HEK293T (cell line): ENCODE measurements at regions not wholly inside any gene's neighbourhood (a gene's known extent, or its start where the extent isn't known, plus 50 kb on each side); places are given as distances from the start of the nearest gene placed in this dataset.
"Not testable (repeated sequence)": the region's sequence is repeated elsewhere in the genome, so short reads cannot be mapped to it uniquely, and the experiment has no call there.

Experiments
- CTCF ChIA-PET: fragments of 350-600 bp; formaldehyde crosslinking; extraction: SDS; loops from one replicate; lab custom pipeline; 2021; ENCODE audit warnings: antibody characterized with exemption, inconsistent platforms; lab: Yijun Ruan, JAX
- POLR2A ChIA-PET: fragments of 350-600 bp; formaldehyde crosslinking; extraction: SDS; loops from one replicate; lab custom pipeline; 2020; ENCODE audit warnings: antibody characterized with exemption, inconsistent platforms; lab: Yijun Ruan, JAX
- DNase-seq: peaks from one replicate; pipeline ENCODE4 v3.0.0; 2012; ENCODE audit warnings: mixed read lengths; ENCODE audit errors: extremely low spot score
- ARNT ChIP-seq: fragments of 450-650 bp; IDR thresholded peaks from 2 replicates; pipeline ENCODE4 v1.6.1; 2017; ENCODE audit warnings: mild to moderate bottlenecking
- BHLHE40 ChIP-seq: fragments of 450-650 bp; IDR thresholded peaks from 2 replicates; pipeline ENCODE4 v1.6.1; 2016; ENCODE audit warnings: mild to moderate bottlenecking, moderate library complexity, borderline replicate concordance
- CTBP1 ChIP-seq: fragments of 450-650 bp; IDR thresholded peaks from 2 replicates; pipeline ENCODE4 v1.6.1; 2016; ENCODE audit warnings: borderline replicate concordance
- ELF4 ChIP-seq: fragments of 450-650 bp; IDR thresholded peaks from 2 replicates; pipeline ENCODE4 v1.6.1; 2017; ENCODE audit warnings: antibody characterized with exemption
- FOXA1 ChIP-seq: fragments of 450-650 bp; IDR thresholded peaks from 2 replicates; pipeline ENCODE4 v1.6.1; 2016; ENCODE audit warnings: mild to moderate bottlenecking
- FOXK2 ChIP-seq: fragments of 450-650 bp; IDR thresholded peaks from 2 replicates; pipeline ENCODE4 v1.6.1; 2016; ENCODE audit warnings: mild to moderate bottlenecking
- FOXM1 ChIP-seq: fragments of 450-650 bp; IDR thresholded peaks from 2 replicates; pipeline ENCODE4 v1.6.1; 2017; ENCODE audit warnings: mild to moderate bottlenecking, borderline replicate concordance
- HDGF ChIP-seq: fragments of 450-650 bp; IDR thresholded peaks from 2 replicates; pipeline ENCODE4 v1.6.1; 2017; ENCODE audit warnings: antibody characterized with exemption, borderline replicate concordance
- L3MBTL2 ChIP-seq: fragments of 450-650 bp; conservative IDR thresholded peaks from 2 replicates; pipeline ENCODE4 v1.6.1; 2016; ENCODE audit warnings: mild to moderate bottlenecking
- LEF1 ChIP-seq: fragments of 450-650 bp; IDR thresholded peaks from 2 replicates; pipeline ENCODE4 v1.6.1; 2017; ENCODE audit warnings: mild to moderate bottlenecking, borderline replicate concordance
- NFRKB ChIP-seq: fragments of 450-650 bp; IDR thresholded peaks from 2 replicates; pipeline ENCODE4 v1.6.1; 2016; ENCODE audit warnings: mild to moderate bottlenecking, moderate library complexity
- PKNOX1 ChIP-seq: fragments of 450-650 bp; IDR thresholded peaks from 2 replicates; pipeline ENCODE4 v1.6.1; 2016
- SP1 ChIP-seq: fragments of 450-650 bp; IDR thresholded peaks from 2 replicates; pipeline ENCODE4 v1.6.1; 2017
- SUZ12 ChIP-seq: fragments of 450-650 bp; IDR thresholded peaks from 2 replicates; pipeline ENCODE4 v1.6.1; 2016; ENCODE audit warnings: mild to moderate bottlenecking
- TARDBP ChIP-seq: fragments of 450-650 bp; IDR thresholded peaks from 2 replicates; pipeline ENCODE4 v1.6.1; 2016
- ZNF384 ChIP-seq: fragments of 450-650 bp; IDR thresholded peaks from 2 replicates; pipeline ENCODE4 v1.6.1; 2016

GRCh38 chr13:112218416-112218815, 151.5 kb downstream of the SOX1 start:
- TF ChIP-seq FOXA1 (no peak), TARDBP (no peak), BHLHE40 (no peak), ZNF384 (no peak), LEF1 (no peak), L3MBTL2 (no peak), CTBP1 (no peak), NFRKB (no peak), PKNOX1 (no peak), ELF4 (no peak), FOXM1 (no peak), HDGF (no peak), SUZ12 (no peak), SP1 (no peak), FOXK2 (no peak), ARNT (no peak)
- DNase-seq = no peak
- CTCF ChIA-PET = no interaction called here
- POLR2A ChIA-PET = no interaction called here

GRCh38 chr13:112219740-112220139, 152.8 kb downstream of the SOX1 start:
- no peak for DNase-seq
- POLR2A ChIA-PET = no interaction called here
- TF ChIP-seq ARNT (no peak), TARDBP (no peak), FOXK2 (no peak), SP1 (no peak), HDGF (no peak), ELF4 (no peak), PKNOX1 (no peak), ZNF384 (no peak), NFRKB (no peak), FOXA1 (no peak)
- CTCF ChIA-PET = interaction anchor here (0.6 kb wide), 1 partner anchor 386 kb away, joined by 3 read pairs; no protein-coding TSS in a partner anchor

- POLR2A ChIA-PET = no interaction called here
- CTCF ChIA-PET = no interaction called here
- TF ChIP-seq TARDBP = no peak
- TF ChIP-seq FOXA1 = no peak
- TF ChIP-seq BHLHE40 = no peak
- no peak for TF ChIP-seq CTBP1
- no peak for TF ChIP-seq SUZ12
- no peak for TF ChIP-seq ELF4
- no peak for TF ChIP-seq HDGF
- TF ChIP-seq NFRKB = no peak
- TF ChIP-seq FOXM1 = no peak
- no peak for TF ChIP-seq ARNT
- TF ChIP-seq SP1 = no peak
- TF ChIP-seq ZNF384 = no peak
- no peak for TF ChIP-seq PKNOX1
- DNase-seq = no peak
Observed at GRCh38 chr13:112220296-112220875, 153.4 kb downstream of the SOX1 start.

- POLR2A ChIA-PET = no interaction called here
- no peak for TF ChIP-seq NFRKB
- no peak for TF ChIP-seq ARNT
- TF ChIP-seq LEF1 = no peak
- TF ChIP-seq HDGF = no peak
- no peak for TF ChIP-seq FOXK2
- DNase-seq = no peak
- CTCF ChIA-PET = no interaction called here
Observed at GRCh38 chr13:112220925-112221324, 154.0 kb downstream of the SOX1 start.

- no peak for TF ChIP-seq FOXK2
- TF ChIP-seq FOXM1 = no peak
- TF ChIP-seq PKNOX1 = no peak
- POLR2A ChIA-PET = no interaction called here
- no peak for DNase-seq
- CTCF ChIA-PET = no interaction called here
Observed at GRCh38 chr13:112222971-112223370, 153.2 kb upstream of the SPACA7 start.

GRCh38 chr13:112223929-112224328, 152.2 kb upstream of the SPACA7 start:
- CTCF ChIA-PET, DNase-seq, POLR2A ChIA-PET: not testable (repeated sequence)
